Activated CD4-positive, alpha-beta memory T cell treated with anti-CD3 and anti-CD28 coated beads for 36 hours (primary cell): ENCODE measurements at regions not wholly inside any gene's neighbourhood (a gene's known extent, or its start where the extent isn't known, plus 50 kb on each side); places are given as distances from the start of the nearest gene placed in this dataset.

Source experiments
- CTCF ChIA-PET: fragments of 350-600 bp; sonication (Branson Sonifier 250); formaldehyde crosslinking; loops from one replicate; lab custom pipeline; 2021; ENCODE audit warnings: antibody characterized with exemption, inconsistent platforms; lab: Charles Lee
- POLR2A ChIA-PET: fragments of 350-600 bp; sonication (Branson Sonifier 250); formaldehyde crosslinking; loops from one replicate; lab custom pipeline; 2021; ENCODE audit warnings: antibody characterized with exemption; lab: Charles Lee
- DNase-seq: peaks from one replicate; pipeline ENCODE4 v3.0.0-alpha.2; 2020
- H3K27ac Mint-ChIP-seq: one replicate; pipeline ENCODE4 v1.8.0; 2021; ENCODE audit warnings: mixed read lengths
- H3K27me3 Mint-ChIP-seq: one replicate; pipeline ENCODE4 v1.8.0; 2021; ENCODE audit warnings: mixed read lengths
- H3K36me3 Mint-ChIP-seq: one replicate; pipeline ENCODE4 v1.8.0; 2021; ENCODE audit warnings: mixed read lengths
- H3K4me1 Mint-ChIP-seq: one replicate; pipeline ENCODE4 v1.8.0; 2021; ENCODE audit warnings: low read depth, mixed read lengths
- H3K4me3 Mint-ChIP-seq: one replicate; pipeline ENCODE4 v1.8.0; 2021; ENCODE audit warnings: mild to moderate bottlenecking, mixed read lengths
- H3K9me3 Mint-ChIP-seq: one replicate; pipeline ENCODE4 v1.8.0; 2021; ENCODE audit warnings: mixed read lengths
- intact Hi-C: fragments of 100-400 bp; cut with micrococcal nuclease; formaldehyde crosslinking; loops from one replicate; pipeline ENCODE4 v1.15.1; 2023

GRCh38 chr18:39494211-39494896 is 1928.8 kb upstream of the CELF4 start:
- H3K4me1 Mint-ChIP-seq, result no peaks in the 10 kb centered on the region
- intact Hi-C loops, result no loop called here
- no peaks in the 10 kb centered on the region for H3K36me3 Mint-ChIP-seq
- POLR2A ChIA-PET, result no interaction called here
- CTCF ChIA-PET, result no interaction called here
- no peaks in the 10 kb centered on the region for H3K27me3 Mint-ChIP-seq
- H3K4me3 Mint-ChIP-seq, result no peak overlapping the region
- H3K9me3 Mint-ChIP-seq, result peaks cover 17% of the 10 kb centered on the region
- no peak overlapping the region for H3K27ac Mint-ChIP-seq
- no peak for DNase-seq

- Mint-ChIP-seq H3K4me3 (no peak overlapping the region), H3K27ac (no peak overlapping the region), H3K9me3 (peaks cover 21% of the 10 kb centered on the region), H3K27me3 (no peaks in the 10 kb centered on the region), H3K36me3 (no peaks in the 10 kb centered on the region), H3K4me1 (no peaks in the 10 kb centered on the region)
- DNase-seq, result no peak
- POLR2A ChIA-PET, result no interaction called here
- CTCF ChIA-PET, result no interaction called here
- intact Hi-C loops, result no loop called here
Observed at GRCh38 chr18:39491408-39491807, 1925.8 kb upstream of the CELF4 start.

GRCh38 chr18:39489431-39489830 is 1923.8 kb upstream of the CELF4 start:
- Mint-ChIP-seq H3K9me3 (peaks cover 24% of the 10 kb centered on the region), H3K4me3 (no peak overlapping the region), H3K27ac (no peak overlapping the region), H3K36me3 (no peaks in the 10 kb centered on the region), H3K4me1 (no peaks in the 10 kb centered on the region), H3K27me3 (no peaks in the 10 kb centered on the region)
- no peak for DNase-seq
- ChIA-PET CTCF (no interaction called here), POLR2A (no interaction called here)
- intact Hi-C loops, result no loop called here

GRCh38 chr18:39487932-39488331 is 1922.3 kb upstream of the CELF4 start:
- no peak overlapping the region for H3K27ac Mint-ChIP-seq
- no peaks in the 10 kb centered on the region for H3K27me3 Mint-ChIP-seq
- ChIA-PET POLR2A (no interaction called here), CTCF (no interaction called here)
- peaks cover 21% of the 10 kb centered on the region for H3K9me3 Mint-ChIP-seq
- H3K4me3 Mint-ChIP-seq, result no peak overlapping the region
- no peaks in the 10 kb centered on the region for H3K36me3 Mint-ChIP-seq
- intact Hi-C loops, result no loop called here
- DNase-seq, result no peak
- no peaks in the 10 kb centered on the region for H3K4me1 Mint-ChIP-seq

GRCh38 chr18:39486268-39486667 is 1920.7 kb upstream of the CELF4 start:
- H3K4me1 Mint-ChIP-seq, result no peaks in the 10 kb centered on the region
- H3K9me3 Mint-ChIP-seq, result peaks cover 17% of the 10 kb centered on the region
- DNase-seq, result no peak
- intact Hi-C loops, result no loop called here
- no peaks in the 10 kb centered on the region for H3K27me3 Mint-ChIP-seq
- H3K36me3 Mint-ChIP-seq, result no peaks in the 10 kb centered on the region
- ChIA-PET POLR2A (no interaction called here), CTCF (no interaction called here)
- H3K27ac Mint-ChIP-seq, result no peak overlapping the region
- H3K4me3 Mint-ChIP-seq, result no peak overlapping the region

- Mint-ChIP-seq H3K4me3 (no peak overlapping the region), H3K27me3 (no peaks in the 10 kb centered on the region), H3K4me1 (no peaks in the 10 kb centered on the region), H3K27ac (no peak overlapping the region), H3K36me3 (no peaks in the 10 kb centered on the region), H3K9me3 (peaks cover 17% of the 10 kb centered on the region)
- ChIA-PET CTCF (no interaction called here), POLR2A (no interaction called here)
- intact Hi-C loops, result no loop called here
- DNase-seq, result no peak
Observed at GRCh38 chr18:39485696-39486095, 1920.1 kb upstream of the CELF4 start.

GRCh38 chr18:39481281-39481680 is 1915.7 kb upstream of the CELF4 start:
- no peak for DNase-seq
- Mint-ChIP-seq H3K4me3 (no peak overlapping the region), H3K4me1 (no peaks in the 10 kb centered on the region), H3K36me3 (no peaks in the 10 kb centered on the region), H3K27me3 (no peaks in the 10 kb centered on the region), H3K9me3 (peaks cover 17% of the 10 kb centered on the region), H3K27ac (no peak overlapping the region)
- intact Hi-C loops, result no loop called here
- ChIA-PET CTCF (no interaction called here), POLR2A (no interaction called here)

GRCh38 chr18:39480494-39481195 is 1915.0 kb upstream of the CELF4 start:
- H3K9me3 Mint-ChIP-seq, result peaks cover 17% of the 10 kb centered on the region
- no peak overlapping the region for H3K27ac Mint-ChIP-seq

GRCh38 chr18:39464006-39464405 is 1898.4 kb upstream of the CELF4 start:
- ChIA-PET POLR2A (no interaction called here), CTCF (no interaction called here)
- no peaks in the 10 kb centered on the region for H3K4me1 Mint-ChIP-seq
- H3K4me3 Mint-ChIP-seq, result no peak overlapping the region
- no peaks in the 10 kb centered on the region for H3K27me3 Mint-ChIP-seq
- no peak overlapping the region for H3K27ac Mint-ChIP-seq
- no peaks in the 10 kb centered on the region for H3K36me3 Mint-ChIP-seq
- peaks cover 10% of the 10 kb centered on the region for H3K9me3 Mint-ChIP-seq
- intact Hi-C loops, result no loop called here
- no peak for DNase-seq

More at GRCh38 chr18:39480494-39481195, 1915.0 kb upstream of the CELF4 start:
- no peaks in the 10 kb centered on the region for H3K36me3 Mint-ChIP-seq
- POLR2A ChIA-PET, result no interaction called here
- H3K4me1 Mint-ChIP-seq, result no peaks in the 10 kb centered on the region
- no peaks in the 10 kb centered on the region for H3K27me3 Mint-ChIP-seq
- CTCF ChIA-PET, result no interaction called here
- H3K4me3 Mint-ChIP-seq, result no peak overlapping the region
- intact Hi-C loops, result no loop called here
- DNase-seq, result no peak

- CTCF ChIA-PET, result no interaction called here
- DNase-seq, result no peak
- H3K4me3 Mint-ChIP-seq, result no peak overlapping the region
- no peaks in the 10 kb centered on the region for H3K27me3 Mint-ChIP-seq
- no peaks in the 10 kb centered on the region for H3K4me1 Mint-ChIP-seq
- no peaks in the 10 kb centered on the region for H3K36me3 Mint-ChIP-seq
- intact Hi-C loops, result no loop called here
- no peak overlapping the region for H3K27ac Mint-ChIP-seq
- POLR2A ChIA-PET, result no interaction called here
- peaks cover 15% of the 10 kb centered on the region for H3K9me3 Mint-ChIP-seq
Observed at GRCh38 chr18:39462436-39462835, 1896.8 kb upstream of the CELF4 start.

- POLR2A ChIA-PET, result no interaction called here
- no peaks in the 10 kb centered on the region for H3K4me1 Mint-ChIP-seq
- no peaks in the 10 kb centered on the region for H3K27me3 Mint-ChIP-seq
Observed at GRCh38 chr18:39460136-39460535, 1894.5 kb upstream of the CELF4 start.

GRCh38 chr18:39455285-39455684 is 1889.7 kb upstream of the CELF4 start:
- Mint-ChIP-seq H3K27me3 (no peaks in the 10 kb centered on the region), H3K36me3 (no peaks in the 10 kb centered on the region), H3K9me3 (peaks cover 5% of the 10 kb centered on the region), H3K27ac (no peak overlapping the region), H3K4me1 (peaks cover 2% of the 10 kb centered on the region), H3K4me3 (no peak overlapping the region)
- ChIA-PET POLR2A (no interaction called here), CTCF (no interaction called here)
- no peak for DNase-seq
- intact Hi-C loops, result no loop called here

More at GRCh38 chr18:39460136-39460535, 1894.5 kb upstream of the CELF4 start:
- H3K4me3 Mint-ChIP-seq, result no peak overlapping the region
- intact Hi-C loops, result no loop called here
- H3K27ac Mint-ChIP-seq, result no peak overlapping the region
- H3K9me3 Mint-ChIP-seq, result peaks cover 15% of the 10 kb centered on the region
- H3K36me3 Mint-ChIP-seq, result no peaks in the 10 kb centered on the region
- CTCF ChIA-PET, result no interaction called here
- no peak for DNase-seq

GRCh38 chr18:39454866-39455265 is 1889.3 kb upstream of the CELF4 start:
- Mint-ChIP-seq H3K27ac (no peak overlapping the region), H3K36me3 (no peaks in the 10 kb centered on the region), H3K9me3 (peaks cover 5% of the 10 kb centered on the region), H3K4me1 (peaks cover 2% of the 10 kb centered on the region), H3K27me3 (no peaks in the 10 kb centered on the region), H3K4me3 (no peak overlapping the region)
- intact Hi-C loops, result no loop called here
- no peak for DNase-seq
- CTCF ChIA-PET, result no interaction called here
- POLR2A ChIA-PET, result no interaction called here
